PC-3 (cell line): ENCODE measurements at regions not wholly inside any gene's neighbourhood (a gene's known extent, or its start where the extent isn't known, plus 50 kb on each side); places are given as distances from the start of the nearest gene placed in this dataset.

Experiments used
- EZH2phosphoT487 ChIP-seq: fragments of 300-600 bp; sonication (generic); IDR thresholded peaks from 2 replicates; pipeline ENCODE4 v1.6.1; 2018; ENCODE audit warnings: mild to moderate bottlenecking, antibody characterized with exemption, low read length, borderline replicate concordance
- TF ChIP-seq, protein P1 (sequence below): fragments of 300-600 bp; sonication (generic); conservative IDR thresholded peaks from 2 replicates; pipeline ENCODE4 v1.5.1; 2017; ENCODE audit warnings: antibody characterized with exemption, low read depth, mild to moderate bottlenecking, low read length

DNA sequence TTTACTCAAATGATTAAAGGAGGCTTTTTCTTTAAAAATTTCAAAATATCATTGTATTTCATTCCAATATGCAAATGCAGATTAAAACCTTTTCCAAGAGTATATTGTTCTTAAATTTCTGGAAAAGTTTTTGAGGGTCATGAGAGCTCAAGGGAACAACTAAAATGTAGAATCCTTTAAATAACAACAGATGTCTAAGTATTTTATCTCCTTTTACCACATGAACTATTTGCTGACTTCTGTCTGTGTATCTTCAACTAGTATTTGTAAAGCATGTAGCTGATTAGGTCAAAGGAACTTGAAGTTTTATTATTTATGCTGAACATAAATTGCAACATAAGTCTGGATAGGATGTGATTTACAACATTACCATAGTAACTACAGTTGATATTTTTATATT is 402.6 kb downstream of the CNTN6 start:
- TF ChIP-seq, protein P1, sequence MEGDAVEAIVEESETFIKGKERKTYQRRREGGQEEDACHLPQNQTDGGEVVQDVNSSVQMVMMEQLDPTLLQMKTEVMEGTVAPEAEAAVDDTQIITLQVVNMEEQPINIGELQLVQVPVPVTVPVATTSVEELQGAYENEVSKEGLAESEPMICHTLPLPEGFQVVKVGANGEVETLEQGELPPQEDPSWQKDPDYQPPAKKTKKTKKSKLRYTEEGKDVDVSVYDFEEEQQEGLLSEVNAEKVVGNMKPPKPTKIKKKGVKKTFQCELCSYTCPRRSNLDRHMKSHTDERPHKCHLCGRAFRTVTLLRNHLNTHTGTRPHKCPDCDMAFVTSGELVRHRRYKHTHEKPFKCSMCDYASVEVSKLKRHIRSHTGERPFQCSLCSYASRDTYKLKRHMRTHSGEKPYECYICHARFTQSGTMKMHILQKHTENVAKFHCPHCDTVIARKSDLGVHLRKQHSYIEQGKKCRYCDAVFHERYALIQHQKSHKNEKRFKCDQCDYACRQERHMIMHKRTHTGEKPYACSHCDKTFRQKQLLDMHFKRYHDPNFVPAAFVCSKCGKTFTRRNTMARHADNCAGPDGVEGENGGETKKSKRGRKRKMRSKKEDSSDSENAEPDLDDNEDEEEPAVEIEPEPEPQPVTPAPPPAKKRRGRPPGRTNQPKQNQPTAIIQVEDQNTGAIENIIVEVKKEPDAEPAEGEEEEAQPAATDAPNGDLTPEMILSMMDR = no peak
- no peak for TF ChIP-seq EZH2phosphoT487
